Breast epithelium (tissue), 3 donors: ENCODE measurements at regions not wholly inside any gene's neighbourhood (a gene's known extent, or its start where the extent isn't known, plus 50 kb on each side); places are given as distances from the start of the nearest gene placed in this dataset.

ENCODE experiments used
- POLR2A ChIP-seq: fragments of 450-650 bp; IDR thresholded peaks from one replicate; pipeline ENCODE4 v1.6.1; 2016; ENCODE audit warnings: antibody characterized with exemption, mild to moderate bottlenecking, moderate library complexity
- POLR2AphosphoS5 ChIP-seq, 3 donors: sonication (generic); formaldehyde crosslinking; IDR thresholded peaks; one replicate each; pipeline ENCODE4 v1.6.1; 2017; ENCODE audit warnings: antibody characterized with exemption in 3 of 3
- TF ChIP-seq, protein P1 (sequence below), 3 donors: fragments of 450-650 bp; IDR thresholded peaks; one replicate each; pipeline ENCODE4 v1.5.1; 2016 to 2017; ENCODE audit warnings: antibody characterized with exemption in 3 of 3, mild to moderate bottlenecking in 3 of 3, moderate library complexity in 3 of 3

DNA sequence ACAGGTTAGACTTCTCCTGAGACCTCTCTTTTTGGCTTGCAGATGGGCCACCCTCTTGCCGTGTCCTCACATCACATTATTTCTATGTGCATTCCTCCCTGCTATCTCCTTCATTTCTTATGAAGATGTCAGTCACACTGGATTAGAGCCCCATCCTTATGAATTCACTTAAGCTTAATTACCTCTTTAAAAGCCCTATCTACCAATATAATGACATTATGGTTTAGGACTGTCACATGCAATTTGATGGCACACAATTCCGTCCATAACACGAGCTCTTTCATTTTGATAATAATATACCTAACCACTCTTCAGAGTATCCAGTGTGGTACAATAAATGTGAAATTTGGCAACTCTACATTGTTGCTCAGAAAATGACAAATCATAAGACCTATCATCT, 1037.3 kb downstream of the DIAPH3 start:
- TF ChIP-seq, protein P1, sequence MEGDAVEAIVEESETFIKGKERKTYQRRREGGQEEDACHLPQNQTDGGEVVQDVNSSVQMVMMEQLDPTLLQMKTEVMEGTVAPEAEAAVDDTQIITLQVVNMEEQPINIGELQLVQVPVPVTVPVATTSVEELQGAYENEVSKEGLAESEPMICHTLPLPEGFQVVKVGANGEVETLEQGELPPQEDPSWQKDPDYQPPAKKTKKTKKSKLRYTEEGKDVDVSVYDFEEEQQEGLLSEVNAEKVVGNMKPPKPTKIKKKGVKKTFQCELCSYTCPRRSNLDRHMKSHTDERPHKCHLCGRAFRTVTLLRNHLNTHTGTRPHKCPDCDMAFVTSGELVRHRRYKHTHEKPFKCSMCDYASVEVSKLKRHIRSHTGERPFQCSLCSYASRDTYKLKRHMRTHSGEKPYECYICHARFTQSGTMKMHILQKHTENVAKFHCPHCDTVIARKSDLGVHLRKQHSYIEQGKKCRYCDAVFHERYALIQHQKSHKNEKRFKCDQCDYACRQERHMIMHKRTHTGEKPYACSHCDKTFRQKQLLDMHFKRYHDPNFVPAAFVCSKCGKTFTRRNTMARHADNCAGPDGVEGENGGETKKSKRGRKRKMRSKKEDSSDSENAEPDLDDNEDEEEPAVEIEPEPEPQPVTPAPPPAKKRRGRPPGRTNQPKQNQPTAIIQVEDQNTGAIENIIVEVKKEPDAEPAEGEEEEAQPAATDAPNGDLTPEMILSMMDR (IDR thresholded peaks at IDR 0.05), result no peak
- TF ChIP-seq POLR2AphosphoS5 (IDR thresholded peaks at IDR 0.05) (no peak), POLR2A (no peak)
